ENCODE measurements at regions not wholly inside any gene's neighbourhood (a gene's known extent, or its start where the extent isn't known, plus 50 kb on each side); places are given as distances from the start of the nearest gene placed in this dataset.

DNA sequence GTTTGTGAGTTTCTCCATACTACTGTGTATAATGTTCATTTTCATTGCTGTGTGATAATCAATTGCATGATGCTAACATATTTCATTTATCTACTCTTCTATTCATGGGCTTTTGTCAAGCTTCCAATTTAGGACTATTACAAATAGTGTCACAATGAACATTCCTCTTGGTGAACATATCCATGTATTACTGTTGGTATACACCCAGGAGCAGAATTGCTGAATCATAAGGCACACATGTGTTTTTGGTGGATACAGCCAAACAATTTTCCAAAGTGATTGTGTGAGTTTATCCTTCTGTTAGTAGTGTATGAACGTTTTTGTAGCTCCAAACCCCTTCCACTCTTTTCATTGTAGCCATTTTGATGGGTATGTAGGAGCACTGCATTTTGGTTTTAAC, 101.6 kb upstream of the COPS8 start:
- TF ChIP-seq, protein P1, sequence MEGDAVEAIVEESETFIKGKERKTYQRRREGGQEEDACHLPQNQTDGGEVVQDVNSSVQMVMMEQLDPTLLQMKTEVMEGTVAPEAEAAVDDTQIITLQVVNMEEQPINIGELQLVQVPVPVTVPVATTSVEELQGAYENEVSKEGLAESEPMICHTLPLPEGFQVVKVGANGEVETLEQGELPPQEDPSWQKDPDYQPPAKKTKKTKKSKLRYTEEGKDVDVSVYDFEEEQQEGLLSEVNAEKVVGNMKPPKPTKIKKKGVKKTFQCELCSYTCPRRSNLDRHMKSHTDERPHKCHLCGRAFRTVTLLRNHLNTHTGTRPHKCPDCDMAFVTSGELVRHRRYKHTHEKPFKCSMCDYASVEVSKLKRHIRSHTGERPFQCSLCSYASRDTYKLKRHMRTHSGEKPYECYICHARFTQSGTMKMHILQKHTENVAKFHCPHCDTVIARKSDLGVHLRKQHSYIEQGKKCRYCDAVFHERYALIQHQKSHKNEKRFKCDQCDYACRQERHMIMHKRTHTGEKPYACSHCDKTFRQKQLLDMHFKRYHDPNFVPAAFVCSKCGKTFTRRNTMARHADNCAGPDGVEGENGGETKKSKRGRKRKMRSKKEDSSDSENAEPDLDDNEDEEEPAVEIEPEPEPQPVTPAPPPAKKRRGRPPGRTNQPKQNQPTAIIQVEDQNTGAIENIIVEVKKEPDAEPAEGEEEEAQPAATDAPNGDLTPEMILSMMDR (IDR thresholded peaks at IDR 0.05), result no peak
- no peak for TF ChIP-seq POLR2A (IDR thresholded peaks at IDR 0.05)

Measured in body of pancreas (tissue), 4 donors.